ENCODE measurements at regions not wholly inside any gene's neighbourhood (a gene's known extent, or its start where the extent isn't known, plus 50 kb on each side); places are given as distances from the start of the nearest gene placed in this dataset.

DNA sequence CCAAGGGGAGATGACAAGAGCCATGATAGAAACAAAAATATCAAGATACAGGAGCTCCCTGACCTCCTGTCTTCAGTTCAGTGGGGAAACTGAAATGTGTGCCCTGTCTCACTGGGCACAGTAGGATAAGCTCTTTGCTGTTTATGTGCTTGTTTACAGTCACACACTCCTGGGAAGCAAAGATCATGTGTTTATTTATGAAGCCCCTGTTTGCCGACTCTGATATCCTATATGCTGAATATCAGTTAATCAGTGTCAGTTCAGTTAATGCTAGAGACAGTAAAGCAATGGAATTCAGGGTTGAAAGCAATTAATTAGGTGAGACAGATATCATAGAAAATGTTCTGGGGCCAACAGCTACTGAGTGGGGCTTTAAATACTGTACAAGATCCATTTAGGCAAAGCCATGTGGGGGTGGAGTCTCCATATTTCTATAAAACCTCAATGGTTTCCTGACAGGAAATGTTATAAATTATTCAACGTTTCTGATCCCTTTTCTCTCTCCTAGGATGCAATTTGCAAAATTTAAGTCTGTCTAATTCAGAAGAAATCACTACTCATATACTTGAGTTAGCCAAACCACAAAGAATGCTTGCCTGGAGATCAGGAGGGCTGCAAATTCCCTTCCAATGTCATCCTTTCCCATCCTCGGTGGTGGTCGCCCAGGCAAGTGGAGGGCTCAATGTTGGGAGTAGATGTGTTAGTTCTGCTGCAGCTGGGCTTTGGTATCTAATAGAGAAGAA is 551.3 kb downstream of the CMPK2 start:
- TF ChIP-seq POLR2AphosphoS5 (IDR thresholded peaks at IDR 0.05) (no peak), POLR2A (IDR thresholded peaks at IDR 0.05; ENCODE audit: low read depth) (no peak), EP300 (IDR thresholded peaks at IDR 0.05) (no peak)
- TF ChIP-seq, protein P1, sequence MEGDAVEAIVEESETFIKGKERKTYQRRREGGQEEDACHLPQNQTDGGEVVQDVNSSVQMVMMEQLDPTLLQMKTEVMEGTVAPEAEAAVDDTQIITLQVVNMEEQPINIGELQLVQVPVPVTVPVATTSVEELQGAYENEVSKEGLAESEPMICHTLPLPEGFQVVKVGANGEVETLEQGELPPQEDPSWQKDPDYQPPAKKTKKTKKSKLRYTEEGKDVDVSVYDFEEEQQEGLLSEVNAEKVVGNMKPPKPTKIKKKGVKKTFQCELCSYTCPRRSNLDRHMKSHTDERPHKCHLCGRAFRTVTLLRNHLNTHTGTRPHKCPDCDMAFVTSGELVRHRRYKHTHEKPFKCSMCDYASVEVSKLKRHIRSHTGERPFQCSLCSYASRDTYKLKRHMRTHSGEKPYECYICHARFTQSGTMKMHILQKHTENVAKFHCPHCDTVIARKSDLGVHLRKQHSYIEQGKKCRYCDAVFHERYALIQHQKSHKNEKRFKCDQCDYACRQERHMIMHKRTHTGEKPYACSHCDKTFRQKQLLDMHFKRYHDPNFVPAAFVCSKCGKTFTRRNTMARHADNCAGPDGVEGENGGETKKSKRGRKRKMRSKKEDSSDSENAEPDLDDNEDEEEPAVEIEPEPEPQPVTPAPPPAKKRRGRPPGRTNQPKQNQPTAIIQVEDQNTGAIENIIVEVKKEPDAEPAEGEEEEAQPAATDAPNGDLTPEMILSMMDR (IDR thresholded peaks at IDR 0.05): no peak
